ENCODE measurements at regions not wholly inside any gene's neighbourhood (a gene's known extent, or its start where the extent isn't known, plus 50 kb on each side); places are given as distances from the start of the nearest gene placed in this dataset.

- DNase-seq (ENCODE audit: low spot score) = no peak
- TF ChIP-seq CTCF (IDR thresholded peaks at IDR 0.05; ENCODE audit: extremely low read depth, missing control alignments) = no peak
Measured at GRCh38 chr1:90850181-90850897, 133.2 kb upstream of the BARHL2 start.

GRCh38 chr1:90841473-90841872 is 124.4 kb upstream of the BARHL2 start:
- no peak for TF ChIP-seq CTCF (IDR thresholded peaks at IDR 0.05; ENCODE audit: extremely low read depth, missing control alignments)
- DNase-seq (ENCODE audit: low spot score) = no peak

GRCh38 chr1:90840352-90840751 is 123.2 kb upstream of the BARHL2 start:
- no peak for DNase-seq (ENCODE audit: low spot score)
- TF ChIP-seq CTCF (IDR thresholded peaks at IDR 0.05; ENCODE audit: extremely low read depth, missing control alignments) = no peak

GRCh38 chr1:90839323-90839722 is 122.2 kb upstream of the BARHL2 start:
- TF ChIP-seq CTCF (IDR thresholded peaks at IDR 0.05; ENCODE audit: extremely low read depth, missing control alignments) = no peak
- DNase-seq (ENCODE audit: low spot score) = no peak

- DNase-seq (ENCODE audit: low spot score) = no peak
- TF ChIP-seq CTCF (IDR thresholded peaks at IDR 0.05; ENCODE audit: extremely low read depth, missing control alignments) = no peak
Measured at GRCh38 chr1:90838720-90839119, 121.6 kb upstream of the BARHL2 start.

GRCh38 chr1:90837420-90837819 is 120.3 kb upstream of the BARHL2 start:
- TF ChIP-seq CTCF (IDR thresholded peaks at IDR 0.05; ENCODE audit: extremely low read depth, missing control alignments) = no peak
- no peak for DNase-seq (ENCODE audit: low spot score)

GRCh38 chr1:90836345-90836679 is 119.2 kb upstream of the BARHL2 start:
- no peak for DNase-seq (ENCODE audit: low spot score)
- TF ChIP-seq CTCF (IDR thresholded peaks at IDR 0.05; ENCODE audit: extremely low read depth, missing control alignments) = no peak

Data from GM20000 (cell line).